ENCODE measurements at regions not wholly inside any gene's neighbourhood (a gene's known extent, or its start where the extent isn't known, plus 50 kb on each side); places are given as distances from the start of the nearest gene placed in this dataset.

DNA sequence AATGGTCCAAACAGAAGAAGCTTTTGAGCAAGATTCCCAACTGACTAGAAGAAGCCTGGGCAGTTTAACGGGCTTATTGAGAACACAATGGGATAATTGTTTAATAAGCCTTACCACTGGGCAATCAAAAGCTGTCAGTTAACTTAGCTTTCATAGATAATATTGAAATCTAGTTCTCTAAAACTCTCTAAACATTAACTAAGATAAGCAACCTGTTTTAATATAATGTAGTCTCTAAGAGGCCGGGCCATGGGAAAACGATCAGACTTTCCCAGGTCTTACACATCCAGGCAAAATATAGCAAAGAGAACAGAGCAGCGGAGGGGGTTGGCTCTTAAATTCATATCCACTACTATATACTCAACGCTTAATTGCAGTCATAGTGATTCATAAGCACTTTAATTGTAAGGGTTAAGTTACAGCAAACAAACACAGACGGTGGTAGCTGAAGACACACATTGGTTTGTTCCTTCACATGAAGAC lies 128.0 kb upstream of the FAM83B start:
- TF ChIP-seq, protein P1, sequence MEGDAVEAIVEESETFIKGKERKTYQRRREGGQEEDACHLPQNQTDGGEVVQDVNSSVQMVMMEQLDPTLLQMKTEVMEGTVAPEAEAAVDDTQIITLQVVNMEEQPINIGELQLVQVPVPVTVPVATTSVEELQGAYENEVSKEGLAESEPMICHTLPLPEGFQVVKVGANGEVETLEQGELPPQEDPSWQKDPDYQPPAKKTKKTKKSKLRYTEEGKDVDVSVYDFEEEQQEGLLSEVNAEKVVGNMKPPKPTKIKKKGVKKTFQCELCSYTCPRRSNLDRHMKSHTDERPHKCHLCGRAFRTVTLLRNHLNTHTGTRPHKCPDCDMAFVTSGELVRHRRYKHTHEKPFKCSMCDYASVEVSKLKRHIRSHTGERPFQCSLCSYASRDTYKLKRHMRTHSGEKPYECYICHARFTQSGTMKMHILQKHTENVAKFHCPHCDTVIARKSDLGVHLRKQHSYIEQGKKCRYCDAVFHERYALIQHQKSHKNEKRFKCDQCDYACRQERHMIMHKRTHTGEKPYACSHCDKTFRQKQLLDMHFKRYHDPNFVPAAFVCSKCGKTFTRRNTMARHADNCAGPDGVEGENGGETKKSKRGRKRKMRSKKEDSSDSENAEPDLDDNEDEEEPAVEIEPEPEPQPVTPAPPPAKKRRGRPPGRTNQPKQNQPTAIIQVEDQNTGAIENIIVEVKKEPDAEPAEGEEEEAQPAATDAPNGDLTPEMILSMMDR (IDR thresholded peaks at IDR 0.05; ENCODE audit: borderline replicate concordance, insufficient read depth, low read depth, low read length): no peak

DNA sequence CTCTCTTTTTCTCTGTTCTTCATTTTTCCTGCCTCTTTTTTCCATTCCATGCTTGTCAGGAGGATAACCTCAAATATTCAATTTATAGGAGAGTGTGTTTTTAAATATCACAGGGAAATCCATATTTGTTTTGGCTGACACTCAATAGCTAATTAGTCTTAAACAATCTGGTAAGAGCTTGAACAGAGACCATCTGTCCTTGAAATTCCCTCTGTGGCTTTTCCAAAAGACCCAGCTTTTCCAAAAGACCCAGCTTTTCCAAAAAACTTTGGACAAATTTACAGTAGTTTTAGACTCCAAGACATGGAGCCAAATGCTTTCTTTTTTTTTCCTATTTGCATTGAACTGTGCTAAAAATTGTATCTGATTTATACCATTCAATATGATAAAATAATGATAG lies 127.4 kb upstream of the FAM83B start:
- TF ChIP-seq, protein P1 (IDR thresholded peaks at IDR 0.05; ENCODE audit: borderline replicate concordance, insufficient read depth, low read depth, low read length): no peak
- no peak overlapping the region for H3K4me3 ChIP-seq (ENCODE audit: low read depth, low read length)

More for the DNA sequence above, 128.0 kb upstream of the FAM83B start:
- H3K4me3 ChIP-seq (ENCODE audit: low read depth, low read length): no peak overlapping the region

DNA sequence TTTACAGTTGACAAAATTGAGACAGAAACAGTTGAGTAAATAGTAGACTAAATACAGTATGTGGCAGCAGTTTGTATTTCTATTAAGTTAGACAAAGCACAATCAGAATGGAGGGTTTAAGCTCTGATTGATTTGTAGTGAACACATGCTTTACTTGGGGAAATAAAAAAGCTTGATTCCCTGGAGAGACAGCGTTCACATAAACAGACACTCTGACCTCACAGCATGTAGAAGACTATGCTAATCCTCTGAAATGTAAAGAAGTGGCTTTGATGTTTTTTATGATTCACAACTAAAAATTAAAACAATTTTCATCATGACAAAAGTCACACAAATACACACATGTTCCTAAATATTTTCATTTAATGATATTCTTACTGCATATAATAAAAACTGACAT lies 126.9 kb upstream of the FAM83B start:
- TF ChIP-seq, protein P1 (IDR thresholded peaks at IDR 0.05; ENCODE audit: borderline replicate concordance, insufficient read depth, low read depth, low read length): no peak
- no peak overlapping the region for H3K4me3 ChIP-seq (ENCODE audit: low read depth, low read length)

DNA sequence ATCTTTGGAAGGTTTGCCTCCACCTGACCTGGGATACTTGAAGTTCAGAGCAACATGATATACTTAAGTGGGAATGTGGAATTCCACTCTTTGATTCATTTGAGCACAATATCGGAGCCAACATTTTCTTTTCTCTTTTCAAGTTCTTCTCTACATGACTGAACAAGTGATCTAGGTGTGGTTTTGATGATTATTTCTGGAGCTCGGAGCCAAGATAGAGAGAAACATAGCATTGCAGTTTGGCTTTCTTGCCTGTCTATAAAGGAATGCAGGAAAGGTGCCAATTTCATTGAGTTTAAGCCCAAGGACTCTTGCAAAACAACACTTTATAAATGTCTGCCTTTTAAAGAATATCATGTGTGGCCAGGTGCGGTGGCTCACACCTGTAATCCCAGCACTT lies 124.2 kb upstream of the FAM83B start:
- TF ChIP-seq, protein P1 (IDR thresholded peaks at IDR 0.05; ENCODE audit: borderline replicate concordance, insufficient read depth, low read depth, low read length): no peak
- no peak overlapping the region for H3K4me3 ChIP-seq (ENCODE audit: low read depth, low read length)

DNA sequence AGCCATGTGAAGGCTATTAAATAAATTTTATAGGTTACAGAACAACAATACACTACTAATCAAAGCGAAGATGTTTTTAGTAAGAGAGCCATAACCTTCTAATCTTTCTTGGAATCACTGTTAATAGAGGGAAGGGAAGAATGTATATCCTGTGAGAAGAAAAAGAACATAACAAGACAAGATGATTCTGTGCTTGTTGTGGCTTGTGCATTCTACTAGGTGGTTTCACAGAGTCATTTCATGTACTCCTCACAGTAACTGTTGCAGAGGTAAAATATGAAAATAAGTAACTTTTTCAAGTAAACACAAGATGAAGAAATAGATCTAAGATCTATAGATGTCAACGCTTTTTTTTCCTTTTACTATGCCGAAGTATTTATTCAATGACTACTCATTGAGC lies 116.9 kb upstream of the FAM83B start:
- TF ChIP-seq, protein P1 (IDR thresholded peaks at IDR 0.05; ENCODE audit: borderline replicate concordance, insufficient read depth, low read depth, low read length): no peak
- no peak overlapping the region for H3K4me3 ChIP-seq (ENCODE audit: low read depth, low read length)

DNA sequence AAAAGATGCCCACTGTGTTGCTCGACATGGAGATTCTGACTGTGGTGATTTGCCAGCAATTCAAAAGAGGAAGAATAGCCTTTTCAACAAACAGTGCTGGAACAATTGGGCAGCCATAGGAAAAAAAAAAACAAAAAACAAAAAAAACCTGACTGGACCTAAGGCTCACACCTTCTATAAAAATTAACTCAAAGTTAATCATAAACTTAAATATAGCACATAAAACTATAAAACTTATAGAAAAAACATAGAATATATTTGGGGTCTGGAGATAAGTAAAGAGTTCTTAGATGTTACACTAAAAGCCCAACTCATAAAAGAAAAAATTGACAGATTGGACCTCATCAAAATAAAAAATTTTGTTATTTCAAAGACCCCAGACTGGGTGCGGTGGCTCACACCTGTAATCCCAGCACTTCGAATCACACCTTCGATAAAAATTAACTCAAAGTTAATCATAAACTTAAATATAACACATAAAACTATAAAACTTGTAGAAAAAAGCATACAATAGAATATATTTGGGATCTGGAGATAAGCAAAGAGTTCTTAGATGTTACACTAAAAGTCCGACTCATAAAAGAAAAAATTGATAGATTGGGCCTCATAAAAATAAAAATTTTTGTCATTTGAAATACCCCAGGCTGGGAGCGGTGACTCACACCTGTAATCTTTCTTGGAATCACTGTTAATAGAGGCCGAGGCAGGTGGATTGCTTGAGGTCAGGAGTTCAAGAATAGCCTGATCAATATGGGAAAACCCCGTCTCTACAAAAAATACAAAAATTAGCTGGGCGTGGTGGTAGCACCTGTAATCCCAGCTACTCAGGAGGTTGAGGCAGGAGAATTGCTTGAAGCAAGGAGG lies 115.6 kb upstream of the FAM83B start:
- TF ChIP-seq, protein P1 (IDR thresholded peaks at IDR 0.05; ENCODE audit: borderline replicate concordance, insufficient read depth, low read depth, low read length): no peak
- H3K4me3 ChIP-seq (ENCODE audit: low read depth, low read length): no peak overlapping the region

DNA sequence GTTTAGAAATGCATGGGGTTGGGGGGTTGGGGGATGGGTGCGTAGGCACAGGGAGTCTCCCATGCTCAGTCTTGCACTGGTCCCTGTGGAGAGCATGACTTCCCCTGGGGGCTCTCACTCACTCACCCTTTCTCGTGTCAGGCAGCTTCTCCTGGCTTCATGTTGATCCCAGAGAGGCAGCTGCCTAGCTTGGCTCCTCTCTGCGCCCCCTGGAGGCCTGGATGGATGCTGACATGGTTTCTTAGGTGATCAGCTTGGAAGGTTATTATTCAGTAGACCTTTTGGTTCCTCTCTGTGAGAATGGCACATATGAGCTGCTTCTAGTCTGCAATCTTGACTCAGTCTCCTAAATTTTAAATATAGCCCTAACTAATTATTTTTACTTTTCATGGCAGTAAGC lies 109.3 kb upstream of the FAM83B start:
- H3K4me3 ChIP-seq (ENCODE audit: low read depth, low read length): no peak overlapping the region
- TF ChIP-seq, protein P1 (IDR thresholded peaks at IDR 0.05; ENCODE audit: borderline replicate concordance, insufficient read depth, low read depth, low read length): peak; percentile 63

Data from GM12875 (cell line).